ENCODE measurements at regions not wholly inside any gene's neighbourhood (a gene's known extent, or its start where the extent isn't known, plus 50 kb on each side); places are given as distances from the start of the nearest gene placed in this dataset.

GRCh38 chr7:46494028-46494427 lies 573.0 kb upstream of the IGFBP3 start:
- Mint-ChIP-seq H3K9me3 (peaks cover 24% of the 10 kb centered on the region), H3K36me3 (no peaks in the 10 kb centered on the region), H3K27ac (no peak overlapping the region), H3K4me3 (no peak overlapping the region), H3K4me1 (no peaks in the 10 kb centered on the region)
- no peak for DNase-seq (ENCODE audit: low spot score in 2 of 2)
- no peak for ATAC-seq

- H3K36me3 Mint-ChIP-seq = no peaks in the 10 kb centered on the region
- DNase-seq (ENCODE audit: low spot score in 2 of 2) (no peak), ATAC-seq (no peak)
- H3K4me1 Mint-ChIP-seq = no peaks in the 10 kb centered on the region
- peaks cover 19% of the 10 kb centered on the region for H3K9me3 Mint-ChIP-seq
- H3K27ac Mint-ChIP-seq = no peak overlapping the region
- H3K4me3 Mint-ChIP-seq = no peak overlapping the region
Measured at GRCh38 chr7:46493196-46493595, 572.1 kb upstream of the IGFBP3 start.

GRCh38 chr7:46492466-46492865 lies 571.4 kb upstream of the IGFBP3 start:
- no peak for DNase-seq (ENCODE audit: low spot score in 2 of 2)
- Mint-ChIP-seq H3K4me3 (no peak overlapping the region), H3K36me3 (no peaks in the 10 kb centered on the region), H3K9me3 (peaks cover 19% of the 10 kb centered on the region), H3K4me1 (no peaks in the 10 kb centered on the region), H3K27ac (no peak overlapping the region)
- ATAC-seq = no peak

DNA sequence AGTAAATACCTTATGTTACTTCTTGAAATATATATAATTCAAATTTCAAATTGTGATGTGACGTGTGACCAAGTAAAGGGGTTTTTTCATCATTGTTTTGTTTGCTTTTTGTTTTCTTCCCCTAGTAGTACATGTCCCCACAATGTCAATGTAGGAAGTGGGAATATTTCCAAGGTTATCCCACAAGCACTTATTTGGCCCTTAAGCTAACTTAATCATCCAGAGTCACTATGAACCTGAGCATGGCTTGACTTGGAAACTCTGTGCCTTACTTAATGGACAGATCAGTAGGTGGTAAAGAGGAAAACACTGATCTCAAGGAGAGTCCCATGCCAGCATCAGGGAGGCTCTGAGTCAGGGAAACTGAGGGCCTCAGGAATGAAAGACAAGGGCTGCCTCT lies 569.3 kb upstream of the IGFBP3 start:
- ATAC-seq = no peak
- no peak overlapping the region for H3K4me3 Mint-ChIP-seq
- H3K27ac Mint-ChIP-seq = no peak overlapping the region
- H3K4me1 Mint-ChIP-seq = no peaks in the 10 kb centered on the region
- DNase-seq (ENCODE audit: low spot score in 2 of 2) = no peak
- peaks cover 11% of the 10 kb centered on the region for H3K9me3 Mint-ChIP-seq
- H3K36me3 Mint-ChIP-seq = no peaks in the 10 kb centered on the region

DNA sequence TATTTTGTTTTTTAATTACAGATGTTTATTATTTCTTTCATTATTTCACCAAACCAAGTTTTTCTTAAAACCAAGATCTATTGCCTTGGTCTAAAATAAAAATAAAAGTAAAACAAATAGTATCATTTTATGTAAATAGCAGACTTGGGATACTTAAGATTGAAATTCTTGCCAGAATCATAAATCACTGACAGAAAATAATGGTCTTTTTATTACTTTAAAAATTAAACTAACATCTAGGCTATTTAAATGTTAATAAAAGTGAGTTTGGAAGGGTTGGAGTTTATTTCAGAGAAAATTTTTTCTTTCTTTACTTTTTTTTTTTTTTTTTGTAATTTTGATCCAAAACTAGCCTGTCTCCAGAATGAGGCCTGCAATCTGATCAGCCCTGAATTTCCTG lies 568.0 kb upstream of the IGFBP3 start:
- no peak overlapping the region for H3K4me3 Mint-ChIP-seq
- no peak for ATAC-seq

GRCh38 chr7:46488607-46489006 lies 567.5 kb upstream of the IGFBP3 start:
- no peak overlapping the region for H3K4me3 Mint-ChIP-seq
- ATAC-seq = no peak
- H3K9me3 Mint-ChIP-seq = peaks cover 10% of the 10 kb centered on the region
- no peaks in the 10 kb centered on the region for H3K4me1 Mint-ChIP-seq
- no peak for DNase-seq (ENCODE audit: low spot score in 2 of 2)
- H3K27ac Mint-ChIP-seq = no peak overlapping the region
- no peaks in the 10 kb centered on the region for H3K36me3 Mint-ChIP-seq

More for the DNA sequence above, 568.0 kb upstream of the IGFBP3 start:
- Mint-ChIP-seq H3K27ac (no peak overlapping the region), H3K36me3 (no peaks in the 10 kb centered on the region), H3K4me1 (no peaks in the 10 kb centered on the region), H3K9me3 (peaks cover 9% of the 10 kb centered on the region)
- DNase-seq (ENCODE audit: low spot score in 2 of 2) = no peak

DNA sequence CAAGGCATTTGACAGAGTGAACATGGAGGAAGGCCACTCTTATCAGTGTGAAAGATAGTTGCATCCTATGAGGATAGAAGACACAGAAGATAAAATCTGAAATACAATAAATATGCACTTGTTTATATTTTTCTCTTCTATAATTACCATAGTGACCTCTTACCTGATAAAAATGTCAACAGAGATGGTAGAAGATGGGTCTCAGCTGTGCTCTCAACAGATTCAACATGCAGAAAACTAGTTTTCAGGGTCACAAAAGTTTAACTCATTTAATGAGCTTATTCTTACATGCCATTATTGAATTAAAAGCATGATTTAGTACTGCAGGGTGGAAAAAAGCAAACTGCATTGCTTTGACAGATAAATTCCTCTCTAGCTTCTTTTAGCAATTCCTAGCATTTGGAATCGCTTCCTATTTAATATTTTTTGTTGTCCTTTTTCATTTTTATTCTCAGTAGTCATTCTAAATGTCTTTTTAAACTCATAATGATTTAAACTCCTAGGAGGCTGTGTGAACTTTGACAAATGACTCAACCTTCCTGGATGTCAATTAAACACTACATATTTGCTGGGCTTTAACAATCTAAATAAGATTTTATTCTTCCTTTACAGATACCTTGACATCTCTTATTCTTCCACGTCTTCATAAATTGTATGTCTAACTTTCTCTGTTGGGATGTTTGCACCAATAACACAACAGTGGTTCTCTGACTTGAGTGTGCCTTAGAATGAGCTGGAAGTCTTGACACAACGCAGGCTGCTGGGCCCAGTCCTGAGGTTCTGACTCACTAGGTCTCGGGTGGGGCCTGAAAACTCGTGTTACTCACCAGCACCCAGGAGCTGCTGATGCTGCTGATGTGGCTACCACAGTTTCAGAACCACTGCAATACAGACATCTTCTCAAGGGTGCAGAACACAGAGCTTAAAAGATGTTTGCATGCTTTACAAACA lies 565.5 kb upstream of the IGFBP3 start:
- Mint-ChIP-seq H3K4me1 (no peaks in the 10 kb centered on the region), H3K27ac (no peak overlapping the region), H3K9me3 (peaks cover 4% of the 10 kb centered on the region), H3K4me3 (no peak overlapping the region), H3K36me3 (no peaks in the 10 kb centered on the region)
- no peak for DNase-seq (ENCODE audit: low spot score in 2 of 2)
- ATAC-seq = no peak

GRCh38 chr7:46485481-46486065 lies 564.5 kb upstream of the IGFBP3 start:
- no peak for ATAC-seq
- H3K36me3 Mint-ChIP-seq = no peaks in the 10 kb centered on the region
- peaks cover 6% of the 10 kb centered on the region for H3K9me3 Mint-ChIP-seq
- no peaks in the 10 kb centered on the region for H3K4me1 Mint-ChIP-seq
- H3K27ac Mint-ChIP-seq = no peak overlapping the region
- DNase-seq (ENCODE audit: low spot score in 2 of 2) = no peak
- no peak overlapping the region for H3K4me3 Mint-ChIP-seq

DNA sequence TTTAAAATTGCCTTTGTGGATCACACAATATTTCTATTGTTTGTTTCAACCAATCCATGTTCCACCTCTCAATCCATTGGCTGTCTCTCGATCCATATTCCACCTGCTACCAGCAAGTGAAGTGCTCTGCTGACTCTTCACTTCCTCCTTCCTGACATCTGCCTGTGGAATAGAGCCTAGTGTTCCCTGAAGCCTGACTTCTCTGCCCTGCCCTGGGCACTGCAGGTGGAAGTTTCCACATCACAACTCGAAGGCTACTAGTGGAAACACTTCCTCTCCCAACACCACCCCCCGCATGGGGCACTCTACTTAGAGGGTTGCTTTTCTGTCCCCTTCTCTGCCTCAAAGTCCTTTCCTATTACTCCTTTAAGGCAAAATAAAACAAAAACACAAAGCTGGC lies 563.8 kb upstream of the IGFBP3 start:
- H3K4me1 Mint-ChIP-seq = no peaks in the 10 kb centered on the region
- no peak overlapping the region for H3K4me3 Mint-ChIP-seq
- no peaks in the 10 kb centered on the region for H3K36me3 Mint-ChIP-seq
- DNase-seq (ENCODE audit: low spot score in 2 of 2) (no peak), ATAC-seq (no peak)
- no peak overlapping the region for H3K27ac Mint-ChIP-seq
- H3K9me3 Mint-ChIP-seq = peaks cover 6% of the 10 kb centered on the region

DNA sequence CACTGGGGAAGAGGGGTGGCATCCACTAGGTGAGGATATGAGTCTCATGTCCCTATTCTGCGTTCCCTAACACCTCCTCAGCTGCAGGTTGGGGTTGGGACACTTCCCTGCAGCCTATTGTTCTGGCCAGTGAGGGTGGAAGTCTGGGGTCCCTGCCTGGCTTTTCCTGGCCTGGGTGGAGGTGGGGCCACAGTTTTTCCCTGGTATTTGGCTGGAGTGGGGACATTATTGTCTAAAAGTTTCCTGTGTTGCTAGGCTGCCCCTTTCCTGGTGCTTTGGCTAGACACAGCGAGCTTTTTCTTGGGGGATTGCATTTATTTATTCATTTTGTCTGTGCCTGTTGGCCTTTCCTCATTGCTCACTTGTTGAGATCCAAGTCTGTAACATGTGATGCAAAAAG lies 559.5 kb upstream of the IGFBP3 start:
- Mint-ChIP-seq H3K36me3 (no peaks in the 10 kb centered on the region), H3K4me3 (no peak overlapping the region), H3K4me1 (no peaks in the 10 kb centered on the region), H3K9me3 (peaks cover 12% of the 10 kb centered on the region), H3K27ac (no peak overlapping the region)
- DNase-seq (ENCODE audit: low spot score in 2 of 2) (no peak), ATAC-seq (no peak)

GRCh38 chr7:46479680-46480079 lies 558.6 kb upstream of the IGFBP3 start:
- no peaks in the 10 kb centered on the region for H3K4me1 Mint-ChIP-seq
- no peaks in the 10 kb centered on the region for H3K36me3 Mint-ChIP-seq
- no peak for ATAC-seq
- H3K9me3 Mint-ChIP-seq = peaks cover 15% of the 10 kb centered on the region
- no peak overlapping the region for H3K27ac Mint-ChIP-seq
- no peak overlapping the region for H3K4me3 Mint-ChIP-seq
- no peak for DNase-seq (ENCODE audit: low spot score in 2 of 2)

- ATAC-seq = no peak
- no peak overlapping the region for H3K4me3 Mint-ChIP-seq
- H3K27ac Mint-ChIP-seq = no peak overlapping the region
- DNase-seq (ENCODE audit: low spot score in 2 of 2) = no peak
- H3K36me3 Mint-ChIP-seq = no peaks in the 10 kb centered on the region
- H3K9me3 Mint-ChIP-seq = peaks cover 14% of the 10 kb centered on the region
- H3K4me1 Mint-ChIP-seq = no peaks in the 10 kb centered on the region
Measured at GRCh38 chr7:46478046-46478445, 557.0 kb upstream of the IGFBP3 start.

- ATAC-seq = no peak
- no peaks in the 10 kb centered on the region for H3K4me1 Mint-ChIP-seq
- peaks cover 35% of the 10 kb centered on the region for H3K9me3 Mint-ChIP-seq
- no peaks in the 10 kb centered on the region for H3K36me3 Mint-ChIP-seq
- no peak for DNase-seq (ENCODE audit: low spot score in 2 of 2)
- H3K27ac Mint-ChIP-seq = no peak overlapping the region
- H3K4me3 Mint-ChIP-seq = no peak overlapping the region
Measured at GRCh38 chr7:46468753-46469356, 547.8 kb upstream of the IGFBP3 start.

DNA sequence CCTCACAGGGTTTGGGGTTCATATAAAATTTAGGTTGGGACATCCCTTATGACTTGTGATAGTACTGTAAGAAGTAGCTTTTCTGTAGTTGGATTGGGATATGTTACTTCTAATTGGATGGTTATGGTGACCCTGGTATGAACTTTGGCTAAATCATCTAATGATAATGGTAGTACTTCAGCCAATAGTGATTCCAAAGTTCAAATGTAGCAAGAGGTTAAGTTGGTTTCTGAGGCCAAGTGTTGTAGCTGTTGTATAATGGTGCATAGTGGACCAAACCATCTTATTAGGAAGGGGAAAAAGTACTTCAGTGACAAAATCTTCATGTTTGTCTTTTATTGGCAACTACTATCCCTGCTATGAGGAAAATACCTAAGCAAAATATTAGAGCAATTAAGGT lies 542.1 kb upstream of the IGFBP3 start:
- DNase-seq (ENCODE audit: low spot score in 2 of 2) (no peak), ATAC-seq (no peak)
- no peak overlapping the region for H3K27ac Mint-ChIP-seq
- peaks cover 23% of the 10 kb centered on the region for H3K9me3 Mint-ChIP-seq
- H3K4me3 Mint-ChIP-seq = no peak overlapping the region
- H3K4me1 Mint-ChIP-seq = no peaks in the 10 kb centered on the region
- H3K36me3 Mint-ChIP-seq = no peaks in the 10 kb centered on the region

- no peak overlapping the region for H3K4me3 Mint-ChIP-seq
- no peak overlapping the region for H3K27ac Mint-ChIP-seq
- peaks cover 14% of the 10 kb centered on the region for H3K9me3 Mint-ChIP-seq
- ATAC-seq (no peak), DNase-seq (ENCODE audit: low spot score in 2 of 2) (no peak)
- no peaks in the 10 kb centered on the region for H3K4me1 Mint-ChIP-seq
- H3K36me3 Mint-ChIP-seq = no peaks in the 10 kb centered on the region
Measured at GRCh38 chr7:46461334-46461777, 540.3 kb upstream of the IGFBP3 start.

GRCh38 chr7:46459942-46460341 lies 538.9 kb upstream of the IGFBP3 start:
- Mint-ChIP-seq H3K9me3 (peaks cover 15% of the 10 kb centered on the region), H3K27ac (no peak overlapping the region), H3K4me1 (no peaks in the 10 kb centered on the region), H3K36me3 (no peaks in the 10 kb centered on the region), H3K4me3 (no peak overlapping the region)
- peak; percentile 11 for ATAC-seq
- DNase-seq (ENCODE audit: low spot score in 2 of 2) = no peak
